Loucy (cell line): ENCODE measurements at regions not wholly inside any gene's neighbourhood (a gene's known extent, or its start where the extent isn't known, plus 50 kb on each side); places are given as distances from the start of the nearest gene placed in this dataset.

Source experiments
- CTCF ChIP-seq: fragments of 200-600 bp; sonication (generic); conservative IDR thresholded peaks from 2 replicates; pipeline ENCODE4 v1.5.1; 2014; ENCODE audit warnings: mild to moderate bottlenecking, antibody characterized with exemption, low read length
- EZH2phosphoT487 ChIP-seq: fragments of 200-600 bp; IDR thresholded peaks from 2 replicates; pipeline ENCODE4 v1.6.1; 2018; ENCODE audit warnings: antibody characterized with exemption, mild to moderate bottlenecking, moderate library complexity, borderline replicate concordance

DNA sequence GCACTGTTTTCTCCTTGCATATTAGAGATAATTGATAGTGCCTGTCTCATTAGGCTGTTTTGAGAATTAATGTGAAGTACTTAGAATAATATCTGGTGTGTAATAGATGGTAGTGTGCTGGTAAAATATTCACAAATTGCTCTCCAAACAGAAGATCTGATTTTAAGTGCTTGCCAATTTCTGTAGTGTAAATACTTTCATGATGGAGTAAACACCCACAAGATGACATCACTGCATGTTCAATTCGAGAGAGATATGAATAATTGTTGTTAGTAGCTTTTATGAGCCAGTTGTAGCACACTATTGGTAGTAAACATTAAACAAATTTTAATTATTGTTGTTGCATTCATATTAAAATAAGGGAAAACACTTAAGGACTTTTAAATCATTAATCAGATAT lies 392.3 kb upstream of the RIOK2 start:
- TF ChIP-seq CTCF (no peak), EZH2phosphoT487 (no peak)
